Ascending aorta (tissue), 2 donors: ENCODE measurements at regions not wholly inside any gene's neighbourhood (a gene's known extent, or its start where the extent isn't known, plus 50 kb on each side); places are given as distances from the start of the nearest gene placed in this dataset.
"Not testable (repeated sequence)": the region's sequence is repeated elsewhere in the genome, so short reads cannot be mapped to it uniquely, and the experiment has no call there.

Source experiments
- DNase-seq, 2 donors: peaks; one replicate each; pipeline ENCODE4 v3.0.0-alpha.2; 2019; ENCODE audit warnings: low spot score in 2 of 2
- H3K27ac ChIP-seq, 2 donors: fragments of 200-600 bp; sonication (generic); one replicate each; pipeline ENCODE4 v1.5.1; 2016 to 2017; ENCODE audit warnings: mild to moderate bottlenecking in 1 of 2
- H3K27me3 ChIP-seq: fragments of 200-600 bp; sonication (generic); one replicate; pipeline ENCODE4 v1.5.1; 2017
- H3K36me3 ChIP-seq, 2 donors: fragments of 200-600 bp; sonication (generic); one replicate each; pipeline ENCODE4 v1.5.1; 2016
- H3K4me1 ChIP-seq, 2 donors: fragments of 200-600 bp; sonication (generic); one replicate each; pipeline ENCODE4 v1.5.1; 2016 to 2017; ENCODE audit warnings: mild to moderate bottlenecking in 1 of 2
- H3K4me3 ChIP-seq, 2 donors: fragments of 200-600 bp; sonication (generic); one replicate each; pipeline ENCODE4 v1.5.1; 2016 to 2017; ENCODE audit warnings: mild to moderate bottlenecking in 1 of 2
- H3K9me3 ChIP-seq, 2 donors: fragments of 200-600 bp; sonication (generic); one replicate each; pipeline ENCODE4 v1.5.1; 2016
- intact Hi-C: fragments of 100-400 bp; cut with DNase I; formaldehyde crosslinking; loops from one replicate; pipeline ENCODE4 v1.15.1; 2023
- TF ChIP-seq, protein P1 (sequence below), 3 experiments: fragments of 200-600 bp in 2 of 3; fragments of 450-650 bp in 1 of 3; sonication (generic) in 2 of 3; IDR thresholded peaks; one replicate each; pipeline ENCODE4 v1.5.1; 2016 to 2019; ENCODE audit warnings: antibody characterized with exemption in 3 of 3, mild to moderate bottlenecking in 1 of 3, moderate library complexity in 1 of 3

DNA sequence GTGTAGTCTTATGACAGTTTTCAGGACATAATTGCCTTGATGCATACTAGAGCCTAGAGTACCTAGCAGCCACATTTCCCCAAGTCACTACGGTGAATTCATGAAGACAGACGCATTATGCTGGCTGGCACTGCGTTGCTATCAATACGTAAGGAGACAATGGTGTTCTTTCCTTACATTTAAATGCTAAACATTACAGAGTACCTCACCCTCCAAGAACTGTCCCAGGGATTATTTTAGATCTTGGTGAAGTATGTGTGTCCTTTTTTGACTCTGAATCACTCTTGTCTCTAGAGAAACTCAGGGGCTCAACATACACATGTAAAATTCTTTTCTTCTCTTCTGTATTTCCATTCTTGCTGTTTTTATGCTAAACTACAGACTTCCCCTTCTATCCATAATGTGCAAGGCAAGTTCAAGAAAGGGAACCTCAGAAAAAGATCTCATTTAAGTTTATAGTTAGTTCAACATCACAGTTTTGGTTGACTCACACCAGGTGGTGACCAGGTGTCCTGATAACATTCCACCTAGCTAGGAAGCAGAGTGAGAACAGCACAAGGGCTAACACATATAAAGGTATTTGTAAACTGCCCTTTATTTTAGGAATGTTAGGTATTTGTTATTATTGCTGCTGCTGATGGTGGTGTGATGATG is 212.4 kb upstream of the HNRNPA3 start:
- TF ChIP-seq, protein P1, sequence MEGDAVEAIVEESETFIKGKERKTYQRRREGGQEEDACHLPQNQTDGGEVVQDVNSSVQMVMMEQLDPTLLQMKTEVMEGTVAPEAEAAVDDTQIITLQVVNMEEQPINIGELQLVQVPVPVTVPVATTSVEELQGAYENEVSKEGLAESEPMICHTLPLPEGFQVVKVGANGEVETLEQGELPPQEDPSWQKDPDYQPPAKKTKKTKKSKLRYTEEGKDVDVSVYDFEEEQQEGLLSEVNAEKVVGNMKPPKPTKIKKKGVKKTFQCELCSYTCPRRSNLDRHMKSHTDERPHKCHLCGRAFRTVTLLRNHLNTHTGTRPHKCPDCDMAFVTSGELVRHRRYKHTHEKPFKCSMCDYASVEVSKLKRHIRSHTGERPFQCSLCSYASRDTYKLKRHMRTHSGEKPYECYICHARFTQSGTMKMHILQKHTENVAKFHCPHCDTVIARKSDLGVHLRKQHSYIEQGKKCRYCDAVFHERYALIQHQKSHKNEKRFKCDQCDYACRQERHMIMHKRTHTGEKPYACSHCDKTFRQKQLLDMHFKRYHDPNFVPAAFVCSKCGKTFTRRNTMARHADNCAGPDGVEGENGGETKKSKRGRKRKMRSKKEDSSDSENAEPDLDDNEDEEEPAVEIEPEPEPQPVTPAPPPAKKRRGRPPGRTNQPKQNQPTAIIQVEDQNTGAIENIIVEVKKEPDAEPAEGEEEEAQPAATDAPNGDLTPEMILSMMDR (IDR thresholded peaks at IDR 0.05), result no peak
- intact Hi-C loops, result no loop called here
- Histone ChIP-seq H3K36me3 (no peaks in the 10 kb centered on the region), H3K27me3 (no peaks in the 10 kb centered on the region), H3K4me3 (no peak overlapping the region), H3K9me3 (no peaks in the 10 kb centered on the region), H3K27ac (no peak overlapping the region), H3K4me1 (no peaks in the 10 kb centered on the region)
- no peak for DNase-seq

- H3K4me1 ChIP-seq, result no peaks in the 10 kb centered on the region
- no peaks in the 10 kb centered on the region for H3K27me3 ChIP-seq
- TF ChIP-seq, protein P1 (IDR thresholded peaks at IDR 0.05), result no peak
- no peak overlapping the region for H3K27ac ChIP-seq
- intact Hi-C loops, result no loop called here
- H3K4me3 ChIP-seq, result no peak overlapping the region
- H3K9me3 ChIP-seq, result no peaks in the 10 kb centered on the region
- H3K36me3 ChIP-seq, result no peaks in the 10 kb centered on the region
- DNase-seq, result no peak
Measured at GRCh38 chr2:177000715-177001072, 211.9 kb upstream of the HNRNPA3 start.

DNA sequence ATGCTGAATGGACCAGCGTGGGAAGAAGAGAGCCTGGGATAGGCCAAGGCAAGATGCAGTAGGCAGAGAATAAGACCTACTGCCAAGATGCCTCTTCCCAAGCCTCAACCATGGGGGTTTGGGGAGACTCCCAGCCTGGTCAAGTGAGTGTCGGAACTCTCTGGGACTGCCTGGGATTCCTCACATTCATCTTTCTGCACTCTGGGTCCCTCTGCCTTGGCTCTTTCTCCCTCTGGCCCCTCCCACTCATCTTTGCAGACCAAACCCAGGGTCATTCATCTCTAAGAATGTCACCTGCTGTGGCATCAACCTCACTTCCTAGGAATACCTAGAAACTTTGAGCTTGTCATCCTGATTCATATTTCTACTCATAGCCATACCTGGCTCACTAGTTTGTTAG is 211.3 kb upstream of the HNRNPA3 start:
- intact Hi-C loops, result no loop called here
- TF ChIP-seq, protein P1 (IDR thresholded peaks at IDR 0.05), result no peak
- no peaks in the 10 kb centered on the region for H3K27me3 ChIP-seq

DNA sequence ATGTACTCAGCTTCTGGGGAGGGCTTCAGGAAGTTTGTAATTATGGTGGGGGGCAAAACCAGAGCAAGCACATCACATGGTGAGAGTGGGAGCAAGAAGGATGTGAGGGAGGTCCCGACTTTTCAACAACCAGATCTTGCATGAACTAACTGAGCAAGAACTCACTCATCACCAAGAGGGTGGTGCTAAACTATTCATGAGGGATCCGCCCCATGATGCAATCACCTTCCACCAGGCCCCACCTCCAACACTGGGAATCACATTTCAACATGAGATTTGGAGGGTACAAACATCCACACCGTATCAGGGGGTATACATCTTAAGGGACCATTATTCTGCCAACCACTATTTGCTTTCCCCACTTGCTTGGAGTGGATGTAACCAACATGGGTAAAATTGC is 209.6 kb upstream of the HNRNPA3 start:
- no peaks in the 10 kb centered on the region for H3K27me3 ChIP-seq
- intact Hi-C loops, result no loop called here
- TF ChIP-seq, protein P1 (IDR thresholded peaks at IDR 0.05), result no peak
- H3K4me3 ChIP-seq, result no peak overlapping the region
- H3K36me3 ChIP-seq, result no peaks in the 10 kb centered on the region
- no peak overlapping the region for H3K27ac ChIP-seq
- H3K9me3 ChIP-seq, result no peaks in the 10 kb centered on the region
- no peaks in the 10 kb centered on the region for H3K4me1 ChIP-seq
- DNase-seq, result no peak

More for the DNA sequence above, 211.3 kb upstream of the HNRNPA3 start:
- no peak overlapping the region for H3K4me3 ChIP-seq
- H3K9me3 ChIP-seq, result no peaks in the 10 kb centered on the region
- no peak overlapping the region for H3K27ac ChIP-seq
- no peak for DNase-seq
- H3K4me1 ChIP-seq, result no peaks in the 10 kb centered on the region
- H3K36me3 ChIP-seq, result no peaks in the 10 kb centered on the region

DNA sequence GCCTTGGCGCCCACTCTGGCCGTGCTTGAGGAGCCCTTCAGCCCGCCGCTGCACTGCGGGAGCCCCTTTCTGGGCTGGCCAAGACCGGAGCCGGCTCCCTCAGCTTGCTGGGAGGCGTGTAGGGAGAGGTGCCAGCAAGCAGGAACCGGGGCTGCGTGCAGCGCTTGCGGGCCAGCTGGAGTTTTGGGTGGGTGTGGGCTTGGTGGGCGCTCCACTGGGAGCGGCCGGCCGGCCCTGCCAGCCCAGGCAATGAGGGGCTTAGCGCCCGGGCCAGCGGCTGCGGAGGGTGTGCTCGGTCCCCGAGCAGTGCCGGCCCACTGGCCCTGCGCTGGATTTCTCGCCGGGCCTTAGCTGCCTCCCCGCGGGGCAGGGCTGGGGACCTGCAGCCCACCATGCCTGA is 204.9 kb upstream of the HNRNPA3 start:
- H3K27me3 ChIP-seq, H3K9me3 ChIP-seq, H3K36me3 ChIP-seq, H3K27ac ChIP-seq, DNase-seq, H3K4me3 ChIP-seq, intact Hi-C loops, H3K4me1 ChIP-seq: not testable (repeated sequence)

GRCh38 chr2:177008662-177009061 is 203.9 kb upstream of the HNRNPA3 start:
- H3K9me3 ChIP-seq, H3K4me1 ChIP-seq, H3K4me3 ChIP-seq, DNase-seq, H3K36me3 ChIP-seq, intact Hi-C loops, H3K27me3 ChIP-seq, H3K27ac ChIP-seq: not testable (repeated sequence)

GRCh38 chr2:177010146-177010545 is 202.4 kb upstream of the HNRNPA3 start:
- intact Hi-C loops, result no loop called here
- no peak for DNase-seq
- Histone ChIP-seq H3K36me3 (no peaks in the 10 kb centered on the region), H3K4me3 (no peak overlapping the region), H3K27me3 (no peaks in the 10 kb centered on the region), H3K9me3 (no peaks in the 10 kb centered on the region), H3K27ac (no peak overlapping the region), H3K4me1 (no peaks in the 10 kb centered on the region)
- TF ChIP-seq, protein P1 (IDR thresholded peaks at IDR 0.05), result no peak
